HG03354 (cell line): ENCODE measurements at regions not wholly inside any gene's neighbourhood (a gene's known extent, or its start where the extent isn't known, plus 50 kb on each side); places are given as distances from the start of the nearest gene placed in this dataset.
"Not testable (repeated sequence)": the region's sequence is repeated elsewhere in the genome, so short reads cannot be mapped to it uniquely, and the experiment has no call there.

ENCODE experiments used
- ATAC-seq: cut with Tn5 transposase; IDR thresholded peaks from one replicate; pipeline ENCODE4 v1.9.1; 2021; ENCODE audit warnings: mild to moderate bottlenecking; ENCODE audit not compliant: unreplicated experiment, poor library complexity, severe bottlenecking

GRCh38 chr2:88896971-88897370 is 205.5 kb downstream of the RPIA start:
- ATAC-seq, result no peak

- peak; percentile 49 for ATAC-seq
Measured at GRCh38 chr2:88897715-88898114, 206.2 kb downstream of the RPIA start.

GRCh38 chr2:88903749-88904353 is 212.4 kb downstream of the RPIA start:
- ATAC-seq, result peak; percentile 85

- ATAC-seq, result no peak
Measured at GRCh38 chr2:88913280-88913679, 221.8 kb downstream of the RPIA start.

GRCh38 chr2:88919087-88919738 is 227.7 kb downstream of the RPIA start:
- no peak for ATAC-seq

- not testable (repeated sequence) for ATAC-seq
Measured at GRCh38 chr2:88920399-88920798, 228.9 kb downstream of the RPIA start.

- no peak for ATAC-seq
Measured at GRCh38 chr2:88924533-88924932, 233.1 kb downstream of the RPIA start.

GRCh38 chr2:88925770-88926462 is 234.4 kb downstream of the RPIA start:
- no peak for ATAC-seq

- ATAC-seq, result no peak
Measured at GRCh38 chr2:88927128-88927527, 235.7 kb downstream of the RPIA start.

- ATAC-seq, result no peak
Measured at GRCh38 chr2:88930659-88931058, 239.2 kb downstream of the RPIA start.

- ATAC-seq, result no peak
Measured at GRCh38 chr2:88932686-88933085, 241.2 kb downstream of the RPIA start.

GRCh38 chr2:88933091-88933490 is 241.6 kb downstream of the RPIA start:
- ATAC-seq, result no peak

- no peak for ATAC-seq
Measured at GRCh38 chr2:88933980-88934379, 242.5 kb downstream of the RPIA start.

GRCh38 chr2:88941178-88941577 is 249.7 kb downstream of the RPIA start:
- not testable (repeated sequence) for ATAC-seq

GRCh38 chr2:88942798-88943197 is 251.3 kb downstream of the RPIA start:
- no peak for ATAC-seq

- ATAC-seq, result no peak
Measured at GRCh38 chr2:88949336-88949735, 257.9 kb downstream of the RPIA start.

- no peak for ATAC-seq
Measured at GRCh38 chr2:88950010-88950409, 258.5 kb downstream of the RPIA start.

- no peak for ATAC-seq
Measured at GRCh38 chr2:88955607-88956006, 264.1 kb downstream of the RPIA start.

- no peak for ATAC-seq
Measured at GRCh38 chr2:88959480-88960204, 268.2 kb downstream of the RPIA start.

- not testable (repeated sequence) for ATAC-seq
Measured at GRCh38 chr2:88961323-88961722, 269.9 kb downstream of the RPIA start.
